PC-3 (cell line): ENCODE measurements at regions not wholly inside any gene's neighbourhood (a gene's known extent, or its start where the extent isn't known, plus 50 kb on each side); places are given as distances from the start of the nearest gene placed in this dataset.

Source experiments
- ATAC-seq: fragments of 200-7000 bp; cut with Tn5 transposase; 2 replicates; pipeline ENCODE4 v1.9.1; 2020; ENCODE audit warnings: mild to moderate bottlenecking, moderate library complexity
- BruUV-seq: library from RNA; stranded (reverse); fragments of 400-500 nt; replicated peaks from 2 replicates; lab custom pipeline; 2021; lab: Mats Ljungman, UMichigan
- CTCF ChIA-PET: fragments of 300-600 bp; sonication (Branson Sonifier 250); formaldehyde crosslinking; loops from one replicate; lab custom pipeline; 2022; ENCODE audit warnings: antibody characterized with exemption; lab: Charles Lee
- POLR2A ChIA-PET: fragments of 300-600 bp; sonication (Branson Sonifier 250); formaldehyde crosslinking; loops from one replicate; lab custom pipeline; 2022; ENCODE audit warnings: antibody characterized with exemption; ENCODE audit not compliant: unreplicated experiment; lab: Charles Lee
- DNase-seq: peaks from one replicate; pipeline ENCODE4 v3.0.0-alpha.2; 2015
- H2AFZ ChIP-seq: fragments of 300-600 bp; sonication (generic); 2 replicates; pipeline ENCODE4 v1.6.0; 2016; ENCODE audit warnings: antibody characterized with exemption, low read length
- H3F3A ChIP-seq: fragments of 300-600 bp; sonication (generic); one replicate; pipeline ENCODE4 v1.6.0; 2017; ENCODE audit warnings: antibody characterized with exemption, low read length, control low read depth, mild to moderate bottlenecking; ENCODE audit not compliant: unreplicated experiment
- H3K27ac ChIP-seq: fragments of 300-600 bp; sonication (generic); 2 replicates; pipeline ENCODE4 v1.5.1; 2016; ENCODE audit warnings: mild to moderate bottlenecking, low read length
- H3K27me3 ChIP-seq: fragments of 300-600 bp; sonication (generic); 2 replicates; pipeline ENCODE4 v1.6.1; 2016; ENCODE audit warnings: low read length, mixed read lengths
- H3K36me3 ChIP-seq: fragments of 300-600 bp; sonication (generic); 2 replicates; pipeline ENCODE4 v1.6.1; 2016; ENCODE audit warnings: low read depth, mixed run types, low read length, mixed read lengths
- H3K4me1 ChIP-seq: fragments of 300-600 bp; sonication (generic); 2 replicates; pipeline ENCODE4 v1.5.1; 2016; ENCODE audit warnings: low read length; ENCODE audit not compliant: insufficient read depth
- H3K4me2 ChIP-seq: fragments of 300-600 bp; sonication (generic); 2 replicates; pipeline ENCODE4 v1.6.0; 2016; ENCODE audit warnings: low read length
- H3K4me3 ChIP-seq: fragments of 300-600 bp; sonication (generic); 2 replicates; pipeline ENCODE4 v1.5.1; 2016; ENCODE audit warnings: mild to moderate bottlenecking, low read length, mixed read lengths
- H3K79me2 ChIP-seq: fragments of 300-600 bp; sonication (generic); 2 replicates; pipeline ENCODE4 v1.6.1; 2017; ENCODE audit warnings: low read length, mixed read lengths
- H3K9ac ChIP-seq: fragments of 300-600 bp; sonication (generic); 2 replicates; pipeline ENCODE4 v1.6.0; 2016; ENCODE audit warnings: mild to moderate bottlenecking, low read length
- H3K9me2 ChIP-seq: fragments of 300-600 bp; sonication (generic); replicated peaks from 2 replicates; pipeline ENCODE4 v1.6.1; 2016; ENCODE audit warnings: mixed run types, low read length, mixed read lengths
- H3K9me3 ChIP-seq: fragments of 300-600 bp; sonication (generic); 2 replicates; pipeline ENCODE4 v1.6.1; 2016; ENCODE audit warnings: low read length, mixed read lengths
- H4K20me1 ChIP-seq: fragments of 300-600 bp; sonication (generic); 2 replicates; pipeline ENCODE4 v1.6.1; 2016; ENCODE audit warnings: low read length, mixed read lengths
- CTCF ChIP-seq: fragments of 300-600 bp; sonication (generic); conservative IDR thresholded peaks from 2 replicates; pipeline ENCODE4 v1.5.1; 2017; ENCODE audit warnings: antibody characterized with exemption, low read depth, mild to moderate bottlenecking, low read length
- EZH2 ChIP-seq: fragments of 300-600 bp; sonication (generic); IDR thresholded peaks from one replicate; pipeline ENCODE4 v1.6.1; 2017; ENCODE audit warnings: antibody characterized with exemption, mild to moderate bottlenecking, low read length; ENCODE audit not compliant: unreplicated experiment
- EZH2phosphoT487 ChIP-seq: fragments of 300-600 bp; sonication (generic); IDR thresholded peaks from 2 replicates; pipeline ENCODE4 v1.6.1; 2018; ENCODE audit warnings: mild to moderate bottlenecking, antibody characterized with exemption, low read length, borderline replicate concordance
- intact Hi-C: fragments of 100-400 bp; cut with micrococcal nuclease; formaldehyde crosslinking; loops from 2 replicates; pipeline ENCODE4 v1.9.0; 2023

GRCh38 chr14:38724621-38725020, 378.4 kb downstream of the SEC23A start:
- Histone ChIP-seq H3K27ac (no peak overlapping the region), H3K9ac (no peak overlapping the region), H3K9me2 (no peaks in the 10 kb centered on the region), H3K4me3 (no peak overlapping the region), H3K4me2 (no peak overlapping the region), H3F3A (no peaks in the 10 kb centered on the region), H3K36me3 (no peaks in the 10 kb centered on the region), H3K9me3 (no peaks in the 10 kb centered on the region), H3K79me2 (no peaks in the 10 kb centered on the region), H2AFZ (no peak overlapping the region), H3K27me3 (peaks cover 14% of the 10 kb centered on the region; the same call in 1 of the 2 replicates), H3K4me1 (no peaks in the 10 kb centered on the region), H4K20me1 (no peaks in the 10 kb centered on the region)
- DNase-seq, result no peak
- ChIA-PET POLR2A (no interaction called here), CTCF (no interaction called here)
- no TSS peak for BruUV-seq
- no peak for ATAC-seq
- TF ChIP-seq EZH2 (no peak), EZH2phosphoT487 (no peak), CTCF (no peak)
- intact Hi-C loops, result no loop called here

GRCh38 chr14:38723959-38724358, 379.1 kb downstream of the SEC23A start:
- Histone ChIP-seq H3K9ac (no peak overlapping the region), H3K9me2 (no peaks in the 10 kb centered on the region), H3F3A (no peaks in the 10 kb centered on the region), H3K9me3 (no peaks in the 10 kb centered on the region), H2AFZ (no peak overlapping the region), H3K4me2 (no peak overlapping the region), H3K27ac (no peak overlapping the region), H3K4me1 (no peaks in the 10 kb centered on the region), H4K20me1 (no peaks in the 10 kb centered on the region), H3K79me2 (no peaks in the 10 kb centered on the region), H3K36me3 (no peaks in the 10 kb centered on the region), H3K4me3 (no peak overlapping the region), H3K27me3 (peaks cover 10% of the 10 kb centered on the region; the same call in 1 of the 2 replicates)
- no peak for ATAC-seq
- intact Hi-C loops, result no loop called here
- ChIA-PET POLR2A (no interaction called here), CTCF (interaction anchor here (0.6 kb wide), 1 partner anchor 289 kb away, joined by 4 read pairs; no protein-coding TSS in a partner anchor)
- TF ChIP-seq EZH2phosphoT487 (no peak), EZH2 (no peak), CTCF (no peak)
- BruUV-seq, result no TSS peak
- no peak for DNase-seq

GRCh38 chr14:38723277-38723676, 379.8 kb downstream of the SEC23A start:
- H3K9me2 ChIP-seq, result no peaks in the 10 kb centered on the region
- no peak overlapping the region for H3K27ac ChIP-seq
- H3K79me2 ChIP-seq, result no peaks in the 10 kb centered on the region
- H3F3A ChIP-seq, result no peaks in the 10 kb centered on the region
- no TSS peak for BruUV-seq
- no peaks in the 10 kb centered on the region for H4K20me1 ChIP-seq
- no peak overlapping the region for H2AFZ ChIP-seq
- no peak overlapping the region for H3K9ac ChIP-seq
- DNase-seq (no peak), ATAC-seq (no peak)
- POLR2A ChIA-PET, result no interaction called here
- H3K4me3 ChIP-seq, result no peak overlapping the region
- CTCF ChIA-PET, result interaction anchor here (0.6 kb wide), 1 partner anchor 290 kb away, joined by 4 read pairs; no protein-coding TSS in a partner anchor
- no peak overlapping the region for H3K4me2 ChIP-seq
- H3K27me3 ChIP-seq, result peaks cover 8% of the 10 kb centered on the region; the same call in 1 of the 2 replicates
- intact Hi-C loops, result no loop called here
- no peaks in the 10 kb centered on the region for H3K9me3 ChIP-seq
- TF ChIP-seq EZH2 (no peak), CTCF (peak; percentile 32; the same call in 1 of the 2 replicates)
- H3K4me1 ChIP-seq, result no peaks in the 10 kb centered on the region
- H3K36me3 ChIP-seq, result no peaks in the 10 kb centered on the region
